ENCODE measurements at regions not wholly inside any gene's neighbourhood (a gene's known extent, or its start where the extent isn't known, plus 50 kb on each side); places are given as distances from the start of the nearest gene placed in this dataset.

DNA sequence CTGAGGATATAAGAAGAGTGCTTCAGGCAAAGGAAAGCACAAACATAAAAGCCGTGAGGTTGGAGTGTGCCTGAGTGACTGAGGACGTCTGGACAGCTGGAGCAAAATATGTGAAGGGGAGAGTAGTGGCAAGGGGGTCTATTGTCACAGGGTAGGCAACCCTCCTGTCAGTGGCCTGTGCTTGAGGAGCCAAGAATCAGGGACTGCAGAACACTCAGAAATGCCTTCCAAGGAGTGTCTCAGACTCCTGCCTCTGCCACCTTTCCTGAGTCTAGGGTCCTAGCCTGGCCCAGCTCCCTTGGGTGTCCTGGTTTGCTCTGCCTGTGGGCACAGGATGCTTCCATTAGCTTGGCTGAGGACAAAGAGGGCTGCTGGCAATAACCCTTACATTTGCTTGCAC, 152.5 kb upstream of the PJA1 start:
- TF ChIP-seq POLR2A (IDR thresholded peaks at IDR 0.05) (no peak), CTCF (IDR thresholded peaks at IDR 0.05) (no peak)
